ENCODE measurements at regions not wholly inside any gene's neighbourhood (a gene's known extent, or its start where the extent isn't known, plus 50 kb on each side); places are given as distances from the start of the nearest gene placed in this dataset.
"Not testable (repeated sequence)": the region's sequence is repeated elsewhere in the genome, so short reads cannot be mapped to it uniquely, and the experiment has no call there.

GRCh38 chr3:87564438-87564837, 288.1 kb upstream of the POU1F1 start:
- no peak for DNase-seq

- no peak for DNase-seq
These were observed 287.3 kb upstream of the POU1F1 start for GRCh38 chr3:87563712-87564111.

- DNase-seq: no peak
These were observed 282.1 kb upstream of the POU1F1 start for GRCh38 chr3:87558492-87558891.

GRCh38 chr3:87555290-87555689, 278.9 kb upstream of the POU1F1 start:
- no peak for DNase-seq

- DNase-seq: no peak
These were observed 276.7 kb upstream of the POU1F1 start for GRCh38 chr3:87553058-87553457.

- DNase-seq: no peak
These were observed 274.5 kb upstream of the POU1F1 start for GRCh38 chr3:87550892-87551291.

- no peak for DNase-seq
These were observed 272.8 kb upstream of the POU1F1 start for GRCh38 chr3:87549208-87549607.

- DNase-seq: no peak
These were observed 271.9 kb upstream of the POU1F1 start for GRCh38 chr3:87548271-87548670.

- DNase-seq: no peak
These were observed 269.8 kb upstream of the POU1F1 start for GRCh38 chr3:87546216-87546615.

- peak; percentile 87 for DNase-seq
These were observed 267.0 kb upstream of the POU1F1 start for GRCh38 chr3:87543408-87543807.

- DNase-seq: peak; percentile 11
These were observed 265.3 kb upstream of the POU1F1 start for GRCh38 chr3:87541723-87542122.

- not testable (repeated sequence) for DNase-seq
These were observed 262.3 kb upstream of the POU1F1 start for GRCh38 chr3:87538722-87539121.

GRCh38 chr3:87509401-87509800, 233.0 kb upstream of the POU1F1 start:
- DNase-seq: no peak

GRCh38 chr3:87508921-87509320, 232.5 kb upstream of the POU1F1 start:
- no peak for DNase-seq

- DNase-seq: no peak
These were observed 231.4 kb upstream of the POU1F1 start for GRCh38 chr3:87507753-87508152.

GRCh38 chr3:87503900-87504498, 227.6 kb upstream of the POU1F1 start:
- DNase-seq: peak; percentile 35

- no peak for DNase-seq
These were observed 224.7 kb upstream of the POU1F1 start for GRCh38 chr3:87501076-87501475.

GRCh38 chr3:87498358-87499080, 222.1 kb upstream of the POU1F1 start:
- DNase-seq: no peak

GRCh38 chr3:87495938-87496337, 219.6 kb upstream of the POU1F1 start:
- DNase-seq: no peak

- no peak for DNase-seq
These were observed 217.9 kb upstream of the POU1F1 start for GRCh38 chr3:87494264-87494663.

- DNase-seq: peak; percentile 5
These were observed 215.5 kb upstream of the POU1F1 start for GRCh38 chr3:87491843-87492242.

- DNase-seq: no peak
These were observed 213.5 kb upstream of the POU1F1 start for GRCh38 chr3:87489892-87490291.

- no peak for DNase-seq
These were observed 212.4 kb upstream of the POU1F1 start for GRCh38 chr3:87488765-87489164.

- not testable (repeated sequence) for DNase-seq
These were observed 210.3 kb upstream of the POU1F1 start for GRCh38 chr3:87486635-87487034.

- no peak for DNase-seq
These were observed 209.7 kb upstream of the POU1F1 start for GRCh38 chr3:87486115-87486514.

Data from NCI-H226 (cell line).